ENCODE measurements at regions not wholly inside any gene's neighbourhood (a gene's known extent, or its start where the extent isn't known, plus 50 kb on each side); places are given as distances from the start of the nearest gene placed in this dataset. TPM values are rescaled to one million over a fixed set of nuclear protein-coding genes. Genes with fewer than 3 reads are reported as not detected.

GRCh38 chr2:65490222-65490621 lies 57.8 kb upstream of the SPRED2 start:
- no peak for DNase-seq

DNA sequence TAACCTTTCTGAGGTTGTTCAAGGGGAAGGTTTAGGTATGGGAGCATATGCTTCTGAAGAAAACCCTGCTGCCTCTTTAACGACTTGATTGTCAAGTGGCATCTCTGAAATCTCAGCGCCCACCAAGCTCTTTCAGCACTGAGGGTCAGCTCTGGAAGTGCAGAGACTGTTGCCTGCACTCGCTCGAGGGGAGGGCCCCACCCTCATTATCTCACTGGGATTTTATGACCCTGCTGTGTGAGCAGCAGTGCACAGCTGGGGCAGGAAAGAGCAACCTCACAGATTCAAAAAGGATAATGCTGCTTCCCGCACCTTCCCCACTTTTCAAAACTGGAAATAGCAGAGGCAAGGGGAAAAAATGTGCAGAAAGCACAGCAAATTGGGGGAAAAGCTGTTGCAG lies 56.9 kb upstream of the SPRED2 start:
- no peak for DNase-seq

GRCh38 chr2:65488527-65488926 lies 56.1 kb upstream of the SPRED2 start:
- DNase-seq: no peak

DNA sequence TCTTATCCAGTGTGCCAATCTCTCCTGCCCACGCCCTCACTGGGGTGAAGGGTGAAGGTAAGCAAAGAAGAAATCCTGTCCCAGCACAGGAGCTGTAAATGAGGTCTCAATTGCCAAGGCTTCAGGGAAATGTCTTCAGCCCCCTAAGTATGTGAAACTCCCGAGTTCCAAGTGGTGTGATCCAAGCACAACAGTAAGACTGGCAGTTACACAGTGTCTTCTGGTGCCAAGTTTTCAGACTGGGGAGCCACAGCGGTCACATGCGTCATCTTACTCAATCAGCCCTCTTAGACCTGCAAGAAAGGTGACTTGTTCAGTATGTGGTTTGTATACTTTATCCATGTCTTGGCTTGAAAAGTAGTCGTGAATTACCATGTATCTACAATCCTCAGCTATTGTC lies 55.0 kb upstream of the SPRED2 start:
- no peak for DNase-seq

DNA sequence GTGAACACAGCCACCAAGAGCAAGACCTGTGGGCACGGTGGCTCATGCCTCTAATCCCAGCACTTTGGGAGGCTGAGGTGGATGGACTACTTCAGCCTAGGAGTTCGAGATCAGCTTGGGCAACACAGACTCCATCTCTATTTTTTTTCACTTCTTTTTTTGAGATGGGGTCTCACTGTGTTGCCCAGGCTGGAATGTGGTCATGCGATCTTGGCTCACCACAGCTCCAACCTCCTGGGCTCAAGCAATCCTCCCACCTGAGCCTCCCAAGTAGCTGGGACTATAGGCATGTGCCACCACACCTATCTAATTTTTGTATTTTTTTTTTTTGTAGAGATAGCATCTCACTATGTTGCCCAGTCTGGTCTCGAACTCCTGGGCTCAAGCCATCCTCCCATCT lies 54.4 kb upstream of the SPRED2 start:
- no peak for DNase-seq

GRCh38 chr2:65486282-65486681 lies 53.9 kb upstream of the SPRED2 start:
- DNase-seq: no peak

DNA sequence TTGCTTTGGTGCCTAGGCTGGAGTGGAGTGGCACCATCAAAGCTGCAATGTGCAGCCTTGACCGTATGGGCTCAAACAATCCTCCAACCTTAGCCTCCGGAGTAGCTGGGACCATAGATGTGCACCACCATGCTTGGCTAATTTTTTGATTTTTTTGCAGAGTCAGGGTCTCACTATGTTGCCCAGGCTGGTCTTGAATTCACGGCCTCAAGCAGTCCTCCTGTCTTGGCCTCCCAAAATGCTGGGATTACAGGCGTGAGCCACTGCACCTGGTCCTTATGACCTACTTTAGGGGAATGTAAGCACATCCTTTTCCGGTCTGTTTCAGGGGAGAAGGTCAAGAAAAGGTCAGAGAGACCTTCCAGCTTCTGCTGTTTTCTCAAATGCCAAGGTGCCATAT lies 53.4 kb upstream of the SPRED2 start:
- no peak for DNase-seq

- DNase-seq: no peak
Observed at GRCh38 chr2:65483763-65484162, 51.4 kb upstream of the SPRED2 start.

DNA sequence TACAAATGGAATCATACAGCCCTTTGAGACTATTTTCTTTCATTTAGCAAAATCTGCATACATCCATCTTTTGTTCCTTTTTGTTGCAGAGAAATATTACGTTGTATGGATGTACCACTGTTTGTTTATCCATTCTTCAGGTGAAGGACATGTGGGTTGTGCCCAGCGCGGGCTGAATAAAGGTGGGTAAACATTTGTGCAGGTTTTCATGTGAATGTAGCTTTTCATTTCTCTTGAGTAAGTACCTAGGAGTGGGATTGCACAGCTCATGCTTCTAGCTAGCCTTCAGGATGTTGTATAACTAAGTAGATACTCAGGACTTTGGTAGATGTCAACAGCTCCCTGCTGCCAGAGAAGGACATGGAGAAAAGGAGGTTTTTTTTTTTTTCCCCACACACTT lies 50.6 kb upstream of the SPRED2 start:
- DNase-seq: no peak

Small RNA genes lying in the stretch of these regions (small RNA-seq; reads per million reads assigned to genes)
- gene MIR4778: not detected
- not detected for gene RN7SL635P
- not detected for gene VTRNA2-2P
